Transverse colon (tissue), 4 donors: ENCODE measurements at regions not wholly inside any gene's neighbourhood (a gene's known extent, or its start where the extent isn't known, plus 50 kb on each side); places are given as distances from the start of the nearest gene placed in this dataset.

Experiments
- EP300 ChIP-seq: sonication (generic); formaldehyde crosslinking; IDR thresholded peaks from one replicate; pipeline ENCODE4 v1.6.1; 2017; ENCODE audit warnings: antibody characterized with exemption, low read depth
- POLR2A ChIP-seq: fragments of 450-650 bp; IDR thresholded peaks from one replicate; pipeline ENCODE4 v1.6.1; 2016; ENCODE audit warnings: antibody characterized with exemption, mild to moderate bottlenecking, moderate library complexity
- POLR2AphosphoS5 ChIP-seq, 3 donors: sonication (generic); formaldehyde crosslinking; IDR thresholded peaks; one replicate each; pipeline ENCODE4 v1.6.1; 2016; ENCODE audit warnings: antibody characterized with exemption in 3 of 3
- TF ChIP-seq, protein P1 (sequence below), 5 experiments: fragments of 200-600 bp in 3 of 5; fragments of 450-650 bp in 2 of 5; sonication (generic) in 3 of 5; IDR thresholded peaks; 1 replicate in 2 of 5; 2 replicates in 3 of 5; pipeline ENCODE4 v1.5.1; 2016 to 2017; ENCODE audit warnings: antibody characterized with exemption in 5 of 5, inconsistent platforms in 3 of 5, mild to moderate bottlenecking in 2 of 5, moderate library complexity in 1 of 5

DNA sequence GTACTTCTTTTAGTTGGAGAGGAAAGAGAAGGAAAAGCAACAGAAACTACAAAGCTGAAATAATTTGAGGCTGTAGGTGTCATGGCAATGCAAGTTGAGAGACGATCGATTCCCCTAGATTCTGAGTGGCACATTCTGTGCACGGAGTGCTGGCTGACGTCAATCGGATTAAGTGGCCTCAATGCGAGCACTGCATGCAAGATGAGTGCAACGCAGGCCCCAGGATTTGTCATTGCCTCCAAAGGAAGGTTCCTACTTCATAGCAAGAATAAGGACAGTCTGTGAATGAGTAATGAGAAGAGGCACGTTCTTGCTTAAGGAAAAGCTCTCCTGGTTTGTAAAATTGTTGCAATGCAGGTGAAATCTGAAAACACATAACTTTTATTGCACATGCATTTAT lies 892.4 kb downstream of the KCNA4 start:
- TF ChIP-seq, protein P1, sequence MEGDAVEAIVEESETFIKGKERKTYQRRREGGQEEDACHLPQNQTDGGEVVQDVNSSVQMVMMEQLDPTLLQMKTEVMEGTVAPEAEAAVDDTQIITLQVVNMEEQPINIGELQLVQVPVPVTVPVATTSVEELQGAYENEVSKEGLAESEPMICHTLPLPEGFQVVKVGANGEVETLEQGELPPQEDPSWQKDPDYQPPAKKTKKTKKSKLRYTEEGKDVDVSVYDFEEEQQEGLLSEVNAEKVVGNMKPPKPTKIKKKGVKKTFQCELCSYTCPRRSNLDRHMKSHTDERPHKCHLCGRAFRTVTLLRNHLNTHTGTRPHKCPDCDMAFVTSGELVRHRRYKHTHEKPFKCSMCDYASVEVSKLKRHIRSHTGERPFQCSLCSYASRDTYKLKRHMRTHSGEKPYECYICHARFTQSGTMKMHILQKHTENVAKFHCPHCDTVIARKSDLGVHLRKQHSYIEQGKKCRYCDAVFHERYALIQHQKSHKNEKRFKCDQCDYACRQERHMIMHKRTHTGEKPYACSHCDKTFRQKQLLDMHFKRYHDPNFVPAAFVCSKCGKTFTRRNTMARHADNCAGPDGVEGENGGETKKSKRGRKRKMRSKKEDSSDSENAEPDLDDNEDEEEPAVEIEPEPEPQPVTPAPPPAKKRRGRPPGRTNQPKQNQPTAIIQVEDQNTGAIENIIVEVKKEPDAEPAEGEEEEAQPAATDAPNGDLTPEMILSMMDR (IDR thresholded peaks at IDR 0.05) = no peak
- no peak for TF ChIP-seq POLR2A
- no peak for TF ChIP-seq POLR2AphosphoS5 (IDR thresholded peaks at IDR 0.05)
- no peak for TF ChIP-seq EP300
